Panc1 (cell line): ENCODE measurements at regions not wholly inside any gene's neighbourhood (a gene's known extent, or its start where the extent isn't known, plus 50 kb on each side); places are given as distances from the start of the nearest gene placed in this dataset.
"Not testable (repeated sequence)": the region's sequence is repeated elsewhere in the genome, so short reads cannot be mapped to it uniquely, and the experiment has no call there.

ENCODE experiments used
- POLR2AphosphoS5 ChIP-seq: IDR thresholded peaks from 2 replicates; pipeline ENCODE4 v1.6.1; 2012; ENCODE audit warnings: mild to moderate bottlenecking, low read depth, low read length, moderate library complexity
- REST ChIP-seq, 2 experiments: IDR thresholded peaks; 2 replicates each; pipeline ENCODE4 v1.6.1; 2011 to 2012; ENCODE audit warnings: low read depth in 2 of 2, control low read depth in 1 of 2, low read length in 1 of 2, mild to moderate bottlenecking in 1 of 2, moderate library complexity in 1 of 2; ENCODE audit not compliant: insufficient read depth in 1 of 2
- SIN3A ChIP-seq: IDR thresholded peaks from 2 replicates; pipeline ENCODE4 v1.6.1; 2012; ENCODE audit warnings: low read depth, mild to moderate bottlenecking, low read length, moderate library complexity, borderline replicate concordance; ENCODE audit not compliant: insufficient read depth
- TF ChIP-seq, protein P1 (sequence below): fragments of 450-650 bp; IDR thresholded peaks from 2 replicates; pipeline ENCODE4 v1.5.1; 2017; ENCODE audit warnings: mild to moderate bottlenecking

- TF ChIP-seq, protein P1, sequence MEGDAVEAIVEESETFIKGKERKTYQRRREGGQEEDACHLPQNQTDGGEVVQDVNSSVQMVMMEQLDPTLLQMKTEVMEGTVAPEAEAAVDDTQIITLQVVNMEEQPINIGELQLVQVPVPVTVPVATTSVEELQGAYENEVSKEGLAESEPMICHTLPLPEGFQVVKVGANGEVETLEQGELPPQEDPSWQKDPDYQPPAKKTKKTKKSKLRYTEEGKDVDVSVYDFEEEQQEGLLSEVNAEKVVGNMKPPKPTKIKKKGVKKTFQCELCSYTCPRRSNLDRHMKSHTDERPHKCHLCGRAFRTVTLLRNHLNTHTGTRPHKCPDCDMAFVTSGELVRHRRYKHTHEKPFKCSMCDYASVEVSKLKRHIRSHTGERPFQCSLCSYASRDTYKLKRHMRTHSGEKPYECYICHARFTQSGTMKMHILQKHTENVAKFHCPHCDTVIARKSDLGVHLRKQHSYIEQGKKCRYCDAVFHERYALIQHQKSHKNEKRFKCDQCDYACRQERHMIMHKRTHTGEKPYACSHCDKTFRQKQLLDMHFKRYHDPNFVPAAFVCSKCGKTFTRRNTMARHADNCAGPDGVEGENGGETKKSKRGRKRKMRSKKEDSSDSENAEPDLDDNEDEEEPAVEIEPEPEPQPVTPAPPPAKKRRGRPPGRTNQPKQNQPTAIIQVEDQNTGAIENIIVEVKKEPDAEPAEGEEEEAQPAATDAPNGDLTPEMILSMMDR: not testable (repeated sequence)
- TF ChIP-seq REST (IDR thresholded peaks at IDR 0.05; ENCODE audit: insufficient read depth in 1 of 2, low read depth in 2 of 2, low read length in 1 of 2); POLR2AphosphoS5; SIN3A: not testable (repeated sequence)
These were observed 64.5 kb upstream of the OR5P2 start for GRCh38 chr11:7861292-7861691.
